ENCODE measurements at regions not wholly inside any gene's neighbourhood (a gene's known extent, or its start where the extent isn't known, plus 50 kb on each side); places are given as distances from the start of the nearest gene placed in this dataset.

DNA sequence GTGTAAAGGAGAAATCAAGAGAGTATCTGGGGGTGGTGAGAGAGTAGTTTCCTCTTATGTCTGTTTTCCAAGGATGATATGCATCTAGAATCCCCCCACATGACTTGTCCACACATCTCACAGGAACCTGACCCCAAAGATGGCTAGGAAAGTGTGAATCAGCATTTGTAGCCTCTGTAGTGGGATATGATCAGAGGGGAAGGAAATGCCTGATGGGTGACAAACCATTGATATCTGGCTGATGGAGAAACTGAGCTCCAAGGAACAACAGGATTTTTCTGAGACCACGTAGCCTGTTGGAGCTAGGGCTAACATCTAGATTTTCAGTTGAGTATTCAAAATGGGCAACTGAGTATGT, 369.4 kb downstream of the DDX10 start:
- H3K4me1 ChIP-seq (ENCODE audit: insufficient read depth, poor library complexity, severe bottlenecking) = no peaks in the 10 kb centered on the region
- ATAC-seq (ENCODE audit: low read depth) (no peak), DNase-seq (ENCODE audit: low spot score) (no peak)
- TF ChIP-seq, protein P1, sequence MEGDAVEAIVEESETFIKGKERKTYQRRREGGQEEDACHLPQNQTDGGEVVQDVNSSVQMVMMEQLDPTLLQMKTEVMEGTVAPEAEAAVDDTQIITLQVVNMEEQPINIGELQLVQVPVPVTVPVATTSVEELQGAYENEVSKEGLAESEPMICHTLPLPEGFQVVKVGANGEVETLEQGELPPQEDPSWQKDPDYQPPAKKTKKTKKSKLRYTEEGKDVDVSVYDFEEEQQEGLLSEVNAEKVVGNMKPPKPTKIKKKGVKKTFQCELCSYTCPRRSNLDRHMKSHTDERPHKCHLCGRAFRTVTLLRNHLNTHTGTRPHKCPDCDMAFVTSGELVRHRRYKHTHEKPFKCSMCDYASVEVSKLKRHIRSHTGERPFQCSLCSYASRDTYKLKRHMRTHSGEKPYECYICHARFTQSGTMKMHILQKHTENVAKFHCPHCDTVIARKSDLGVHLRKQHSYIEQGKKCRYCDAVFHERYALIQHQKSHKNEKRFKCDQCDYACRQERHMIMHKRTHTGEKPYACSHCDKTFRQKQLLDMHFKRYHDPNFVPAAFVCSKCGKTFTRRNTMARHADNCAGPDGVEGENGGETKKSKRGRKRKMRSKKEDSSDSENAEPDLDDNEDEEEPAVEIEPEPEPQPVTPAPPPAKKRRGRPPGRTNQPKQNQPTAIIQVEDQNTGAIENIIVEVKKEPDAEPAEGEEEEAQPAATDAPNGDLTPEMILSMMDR (IDR thresholded peaks at IDR 0.05; ENCODE audit: poor library complexity, severe bottlenecking) = no peak
- no peak overlapping the region for H3K4me3 ChIP-seq (ENCODE audit: severe bottlenecking)
- no peaks in the 10 kb centered on the region for H3K9me3 ChIP-seq (ENCODE audit: severe bottlenecking)
- H3K36me3 ChIP-seq (ENCODE audit: low read depth) = no peaks in the 10 kb centered on the region
- no peak overlapping the region for H3K27ac ChIP-seq (ENCODE audit: poor library complexity, severe bottlenecking)
- H3K27me3 ChIP-seq (ENCODE audit: insufficient read depth, poor library complexity, severe bottlenecking) = no peaks in the 10 kb centered on the region

GRCh38 chr11:109035284-109035683, 370.4 kb downstream of the DDX10 start:
- no peaks in the 10 kb centered on the region for H3K36me3 ChIP-seq (ENCODE audit: low read depth)
- no peak overlapping the region for H3K4me3 ChIP-seq (ENCODE audit: severe bottlenecking)
- TF ChIP-seq, protein P1 (IDR thresholded peaks at IDR 0.05; ENCODE audit: poor library complexity, severe bottlenecking) = no peak
- H3K9me3 ChIP-seq (ENCODE audit: severe bottlenecking) = no peaks in the 10 kb centered on the region
- no peak for DNase-seq (ENCODE audit: low spot score)
- H3K4me1 ChIP-seq (ENCODE audit: insufficient read depth, poor library complexity, severe bottlenecking) = no peaks in the 10 kb centered on the region
- no peaks in the 10 kb centered on the region for H3K27me3 ChIP-seq (ENCODE audit: insufficient read depth, poor library complexity, severe bottlenecking)
- no peak overlapping the region for H3K27ac ChIP-seq (ENCODE audit: poor library complexity, severe bottlenecking)
- ATAC-seq (ENCODE audit: low read depth) = no peak

- no peaks in the 10 kb centered on the region for H3K27me3 ChIP-seq (ENCODE audit: insufficient read depth, poor library complexity, severe bottlenecking)
- DNase-seq (ENCODE audit: low spot score) = no peak
- no peak overlapping the region for H3K4me3 ChIP-seq (ENCODE audit: severe bottlenecking)
- H3K27ac ChIP-seq (ENCODE audit: poor library complexity, severe bottlenecking) = no peak overlapping the region
- no peak for ATAC-seq (ENCODE audit: low read depth)
- H3K9me3 ChIP-seq (ENCODE audit: severe bottlenecking) = no peaks in the 10 kb centered on the region
- TF ChIP-seq, protein P1 (IDR thresholded peaks at IDR 0.05; ENCODE audit: poor library complexity, severe bottlenecking) = no peak
- no peaks in the 10 kb centered on the region for H3K36me3 ChIP-seq (ENCODE audit: low read depth)
- no peaks in the 10 kb centered on the region for H3K4me1 ChIP-seq (ENCODE audit: insufficient read depth, poor library complexity, severe bottlenecking)
These were observed 371.1 kb downstream of the DDX10 start for GRCh38 chr11:109036011-109036410.

- no peak for DNase-seq (ENCODE audit: low spot score)
- TF ChIP-seq, protein P1 (IDR thresholded peaks at IDR 0.05; ENCODE audit: poor library complexity, severe bottlenecking) = no peak
These were observed 373.2 kb downstream of the DDX10 start for GRCh38 chr11:109037856-109038780.

GRCh38 chr11:109039611-109040010, 374.7 kb downstream of the DDX10 start:
- Histone ChIP-seq H3K27me3 (ENCODE audit: insufficient read depth, poor library complexity, severe bottlenecking) (no peaks in the 10 kb centered on the region), H3K27ac (ENCODE audit: poor library complexity, severe bottlenecking) (no peak overlapping the region), H3K36me3 (ENCODE audit: low read depth) (no peaks in the 10 kb centered on the region), H3K9me3 (ENCODE audit: severe bottlenecking) (no peaks in the 10 kb centered on the region), H3K4me1 (ENCODE audit: insufficient read depth, poor library complexity, severe bottlenecking) (no peaks in the 10 kb centered on the region), H3K4me3 (ENCODE audit: severe bottlenecking) (no peak overlapping the region)
- TF ChIP-seq, protein P1 (IDR thresholded peaks at IDR 0.05; ENCODE audit: poor library complexity, severe bottlenecking) = no peak
- no peak for DNase-seq (ENCODE audit: low spot score)
- no peak for ATAC-seq (ENCODE audit: low read depth)

More at GRCh38 chr11:109037856-109038780, 373.2 kb downstream of the DDX10 start:
- ATAC-seq (ENCODE audit: low read depth) = no peak
- Histone ChIP-seq H3K4me3 (ENCODE audit: severe bottlenecking) (no peak overlapping the region), H3K36me3 (ENCODE audit: low read depth) (no peaks in the 10 kb centered on the region), H3K27ac (ENCODE audit: poor library complexity, severe bottlenecking) (no peak overlapping the region), H3K4me1 (ENCODE audit: insufficient read depth, poor library complexity, severe bottlenecking) (no peaks in the 10 kb centered on the region), H3K9me3 (ENCODE audit: severe bottlenecking) (no peaks in the 10 kb centered on the region), H3K27me3 (ENCODE audit: insufficient read depth, poor library complexity, severe bottlenecking) (no peaks in the 10 kb centered on the region)
